Brain microvascular endothelial cell (primary cell): ENCODE measurements at regions not wholly inside any gene's neighbourhood (a gene's known extent, or its start where the extent isn't known, plus 50 kb on each side); places are given as distances from the start of the nearest gene placed in this dataset.

ENCODE experiments used
- DNase-seq: peaks from one replicate; pipeline ENCODE4 v3.0.0-alpha.2; 2020
- H3K27ac ChIP-seq: fragments of 250-450 bp; sonication (Bioruptor Pico); 2 replicates; pipeline ENCODE4 v1.5.1; 2020; ENCODE audit warnings: mild to moderate bottlenecking, moderate library complexity
- H3K27me3 ChIP-seq: fragments of 250-450 bp; sonication (Bioruptor Pico); replicated peaks from 2 replicates; pipeline ENCODE4 v1.5.1; 2020; ENCODE audit warnings: mild to moderate bottlenecking
- H3K36me3 ChIP-seq: fragments of 250-450 bp; sonication (Bioruptor Pico); replicated peaks from 2 replicates; pipeline ENCODE4 v1.5.1; 2020; ENCODE audit warnings: mild to moderate bottlenecking
- H3K4me3 ChIP-seq: 2 replicates; pipeline ENCODE4 v1.5.1; 2011; ENCODE audit warnings: low read depth, mild to moderate bottlenecking, control low read depth, low read length, moderate library complexity
- CTCF ChIP-seq: IDR thresholded peaks from 2 replicates; pipeline ENCODE4 v1.5.1; 2011; ENCODE audit warnings: low read depth, mild to moderate bottlenecking, moderate library complexity, low read length, control low read depth, inconsistent platforms; ENCODE audit errors: missing control alignments
- in situ Hi-C: cut with HindIII; loops from 2 replicates; pipeline ENCODE4 v1.10.0; 2017; ENCODE audit warnings: low sequenced_read_pairs, low pct_ligation_motif_present

- no peak for DNase-seq
- TF ChIP-seq CTCF: no peak
- in situ Hi-C loops: no loop called here
- Histone ChIP-seq H3K27me3 (no peaks in the 10 kb centered on the region), H3K36me3 (no peaks in the 10 kb centered on the region), H3K27ac (no peak overlapping the region), H3K4me3 (no peak overlapping the region)
Measured at GRCh38 chr7:81277691-81278090, 358.8 kb upstream of the SEMA3C start.

GRCh38 chr7:81273601-81274397 is 354.9 kb upstream of the SEMA3C start:
- Histone ChIP-seq H3K27me3 (no peaks in the 10 kb centered on the region), H3K4me3 (no peak overlapping the region), H3K36me3 (no peaks in the 10 kb centered on the region), H3K27ac (no peak overlapping the region)
- no peak for TF ChIP-seq CTCF
- in situ Hi-C loops: no loop called here
- DNase-seq: no peak

GRCh38 chr7:81272176-81272575 is 353.3 kb upstream of the SEMA3C start:
- in situ Hi-C loops: no loop called here
- H3K4me3 ChIP-seq: no peak overlapping the region
- TF ChIP-seq CTCF: no peak
- H3K27me3 ChIP-seq: no peaks in the 10 kb centered on the region
- no peak overlapping the region for H3K27ac ChIP-seq
- H3K36me3 ChIP-seq: no peaks in the 10 kb centered on the region
- DNase-seq: no peak

GRCh38 chr7:81268551-81268950 is 349.7 kb upstream of the SEMA3C start:
- H3K4me3 ChIP-seq: no peak overlapping the region
- H3K27ac ChIP-seq: no peak overlapping the region
- H3K27me3 ChIP-seq: no peaks in the 10 kb centered on the region
- in situ Hi-C loops: no loop called here
- TF ChIP-seq CTCF: no peak
- no peaks in the 10 kb centered on the region for H3K36me3 ChIP-seq
- DNase-seq: no peak

GRCh38 chr7:81267508-81267907 is 348.7 kb upstream of the SEMA3C start:
- H3K36me3 ChIP-seq: no peaks in the 10 kb centered on the region
- in situ Hi-C loops: no loop called here
- H3K4me3 ChIP-seq: no peak overlapping the region
- no peak overlapping the region for H3K27ac ChIP-seq
- H3K27me3 ChIP-seq: no peaks in the 10 kb centered on the region
- peak; percentile 17 for DNase-seq
- no peak for TF ChIP-seq CTCF

GRCh38 chr7:81264116-81264515 is 345.3 kb upstream of the SEMA3C start:
- no peaks in the 10 kb centered on the region for H3K27me3 ChIP-seq
- in situ Hi-C loops: no loop called here
- DNase-seq: no peak
- no peak overlapping the region for H3K4me3 ChIP-seq
- no peak overlapping the region for H3K27ac ChIP-seq
- no peak for TF ChIP-seq CTCF
- no peaks in the 10 kb centered on the region for H3K36me3 ChIP-seq
